Neural crest cell (in vitro differentiated cells): ENCODE measurements at regions not wholly inside any gene's neighbourhood (a gene's known extent, or its start where the extent isn't known, plus 50 kb on each side); places are given as distances from the start of the nearest gene placed in this dataset.

Experiments
- DNase-seq: peaks from one replicate; pipeline ENCODE4 v3.0.0; 2021; ENCODE audit warnings: low read depth, mixed read lengths, low spot score
- H3K27ac Mint-ChIP-seq: one replicate; pipeline ENCODE4 v1.8.0; 2021; ENCODE audit warnings: mild to moderate bottlenecking, mixed read lengths; ENCODE audit not compliant: unreplicated experiment
- H3K27me3 Mint-ChIP-seq: 2 replicates; pipeline ENCODE4 v1.8.0; 2021; ENCODE audit warnings: low read depth, mild to moderate bottlenecking, mixed read lengths
- H3K36me3 Mint-ChIP-seq: 2 replicates; pipeline ENCODE4 v1.8.0; 2021; ENCODE audit warnings: low read depth, mild to moderate bottlenecking, mixed read lengths
- H3K4me1 Mint-ChIP-seq: 2 replicates; pipeline ENCODE4 v1.8.0; 2021; ENCODE audit warnings: mixed read lengths
- H3K4me3 Mint-ChIP-seq: one replicate; pipeline ENCODE4 v1.8.0; 2021; ENCODE audit warnings: mild to moderate bottlenecking, mixed read lengths
- H3K9me3 Mint-ChIP-seq: 2 replicates; pipeline ENCODE4 v1.8.0; 2021; ENCODE audit warnings: mixed read lengths
- CTCF ChIP-seq: fragments of 200-600 bp; sonication (generic); conservative IDR thresholded peaks from 2 replicates; pipeline ENCODE4 v1.5.0; 2021; ENCODE audit warnings: antibody characterized with exemption, mild to moderate bottlenecking

GRCh38 chr12:66044731-66045130, 85.8 kb downstream of the LLPH start:
- H3K4me3 Mint-ChIP-seq: no peak overlapping the region
- H3K36me3 Mint-ChIP-seq: no peaks in the 10 kb centered on the region
- no peak overlapping the region for H3K27ac Mint-ChIP-seq
- DNase-seq: no peak
- no peaks in the 10 kb centered on the region for H3K9me3 Mint-ChIP-seq
- no peaks in the 10 kb centered on the region for H3K4me1 Mint-ChIP-seq
- no peaks in the 10 kb centered on the region for H3K27me3 Mint-ChIP-seq
- no peak for TF ChIP-seq CTCF

DNA sequence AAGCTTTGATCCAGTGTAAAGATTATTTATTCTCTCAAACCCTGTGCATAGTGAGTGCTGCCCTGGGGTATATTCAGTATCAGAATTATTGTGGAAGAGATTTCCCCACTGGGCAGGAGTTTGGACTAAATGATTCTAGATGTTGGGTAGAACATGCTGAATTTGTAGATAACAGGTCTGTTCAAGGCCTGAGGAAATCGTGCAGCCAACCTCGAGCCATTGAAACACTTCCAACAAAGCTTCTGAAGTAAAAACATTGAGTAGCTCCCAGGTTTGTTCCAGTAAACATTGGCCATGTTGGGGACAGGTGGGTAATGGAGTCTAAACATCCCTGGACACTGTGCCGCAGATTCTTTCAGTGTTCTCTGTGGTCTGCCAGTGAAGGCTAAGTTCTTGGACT, 87.5 kb downstream of the LLPH start:
- H3K4me1 Mint-ChIP-seq: no peaks in the 10 kb centered on the region

DNA sequence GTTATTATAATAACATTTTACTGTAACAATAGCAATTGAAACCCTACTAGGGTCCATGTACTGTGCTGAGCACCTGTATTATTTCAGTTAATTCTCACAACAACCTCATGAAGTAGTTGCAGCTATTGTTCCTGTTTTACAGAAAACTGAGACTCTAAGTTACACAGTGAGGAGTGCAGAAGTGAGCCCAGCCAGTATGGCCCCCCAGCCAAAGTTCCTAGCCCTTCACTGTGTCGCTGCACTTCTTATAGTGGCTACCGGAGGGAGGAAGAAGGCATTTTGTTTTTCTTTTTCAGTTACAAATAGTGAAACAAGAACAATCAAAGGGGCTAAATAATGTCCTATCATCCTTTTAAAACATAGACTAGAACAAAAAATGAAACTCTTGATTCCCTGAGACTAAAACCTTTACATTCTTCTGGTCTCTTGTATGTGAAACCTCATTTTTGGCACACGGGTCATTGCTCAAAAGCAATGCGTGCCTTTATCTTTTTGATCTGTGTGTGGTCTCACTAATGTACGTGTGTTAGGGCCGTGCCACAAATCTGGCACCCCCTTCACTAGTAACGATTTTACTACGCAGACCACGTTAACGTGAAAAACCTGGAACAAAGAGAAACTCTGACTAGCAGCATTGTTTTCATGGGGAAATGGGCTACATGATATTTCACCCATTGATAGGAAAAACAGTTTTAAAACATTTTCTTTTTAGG, 88.7 kb downstream of the LLPH start:
- no peaks in the 10 kb centered on the region for H3K9me3 Mint-ChIP-seq
- H3K4me3 Mint-ChIP-seq: no peak overlapping the region
- TF ChIP-seq CTCF: no peak
- no peak for DNase-seq
- H3K36me3 Mint-ChIP-seq: no peaks in the 10 kb centered on the region
- no peaks in the 10 kb centered on the region for H3K27me3 Mint-ChIP-seq
- no peaks in the 10 kb centered on the region for H3K4me1 Mint-ChIP-seq
- no peak overlapping the region for H3K27ac Mint-ChIP-seq

More for the DNA sequence above, 87.5 kb downstream of the LLPH start:
- Mint-ChIP-seq H3K27ac (no peak overlapping the region), H3K9me3 (no peaks in the 10 kb centered on the region), H3K4me3 (no peak overlapping the region), H3K27me3 (no peaks in the 10 kb centered on the region), H3K36me3 (no peaks in the 10 kb centered on the region)
- TF ChIP-seq CTCF: no peak
- no peak for DNase-seq

GRCh38 chr12:66036317-66036716, 94.2 kb downstream of the LLPH start:
- no peaks in the 10 kb centered on the region for H3K27me3 Mint-ChIP-seq
- no peak for TF ChIP-seq CTCF
- DNase-seq: no peak
- no peaks in the 10 kb centered on the region for H3K9me3 Mint-ChIP-seq
- H3K36me3 Mint-ChIP-seq: no peaks in the 10 kb centered on the region
- no peak overlapping the region for H3K27ac Mint-ChIP-seq
- H3K4me1 Mint-ChIP-seq: peaks cover 3% of the 10 kb centered on the region
- H3K4me3 Mint-ChIP-seq: no peak overlapping the region

DNA sequence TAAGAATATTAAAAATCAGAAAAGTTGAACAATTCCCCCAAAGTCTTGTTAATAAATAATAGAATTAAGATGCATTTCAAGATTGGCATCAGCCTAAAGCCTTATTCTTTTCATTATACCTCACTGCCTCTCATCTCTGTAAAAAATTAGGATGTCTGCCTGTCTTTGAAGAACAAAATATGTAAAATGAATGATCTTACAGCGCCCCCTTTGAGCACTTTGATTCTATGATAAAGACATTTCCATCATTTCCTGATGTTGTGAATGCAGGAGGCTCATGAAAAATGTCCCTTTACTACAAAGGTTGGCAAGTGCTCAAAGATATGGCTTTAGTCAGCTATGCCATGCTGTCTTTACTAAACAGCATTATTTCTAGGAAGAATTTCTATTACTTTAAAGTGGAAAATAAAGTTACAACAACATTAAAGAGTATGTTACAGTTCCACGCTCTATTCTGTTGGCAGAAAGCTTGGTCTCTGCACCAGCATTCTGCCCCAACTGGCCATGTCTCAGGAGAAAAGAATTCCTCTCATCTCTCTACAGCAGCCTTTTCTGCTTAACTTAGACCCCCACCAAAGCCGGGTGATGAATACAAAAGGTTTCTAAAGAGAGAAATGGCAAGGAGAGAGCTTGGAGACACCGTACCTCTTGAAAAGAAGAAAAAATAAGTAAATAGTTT, 95.1 kb downstream of the LLPH start:
- no peaks in the 10 kb centered on the region for H3K9me3 Mint-ChIP-seq
- TF ChIP-seq CTCF: peak; percentile 58
- no peak overlapping the region for H3K27ac Mint-ChIP-seq
- peak; percentile 22 for DNase-seq
- peaks cover 3% of the 10 kb centered on the region for H3K4me1 Mint-ChIP-seq
- no peaks in the 10 kb centered on the region for H3K27me3 Mint-ChIP-seq
- H3K36me3 Mint-ChIP-seq: no peaks in the 10 kb centered on the region
- H3K4me3 Mint-ChIP-seq: no peak overlapping the region
